HG02642 (cell line): ENCODE measurements at regions not wholly inside any gene's neighbourhood (a gene's known extent, or its start where the extent isn't known, plus 50 kb on each side); places are given as distances from the start of the nearest gene placed in this dataset.

Experiments used
- ATAC-seq: cut with Tn5 transposase; IDR thresholded peaks from one replicate; pipeline ENCODE4 v1.9.1; 2021; ENCODE audit warnings: mild to moderate bottlenecking; ENCODE audit not compliant: unreplicated experiment, poor library complexity

- ATAC-seq, result no peak
Measured at GRCh38 chr7:46949270-46949931, 632.5 kb downstream of the TNS3 start.

- no peak for ATAC-seq
Measured at GRCh38 chr7:46948716-46949115, 633.2 kb downstream of the TNS3 start.

DNA sequence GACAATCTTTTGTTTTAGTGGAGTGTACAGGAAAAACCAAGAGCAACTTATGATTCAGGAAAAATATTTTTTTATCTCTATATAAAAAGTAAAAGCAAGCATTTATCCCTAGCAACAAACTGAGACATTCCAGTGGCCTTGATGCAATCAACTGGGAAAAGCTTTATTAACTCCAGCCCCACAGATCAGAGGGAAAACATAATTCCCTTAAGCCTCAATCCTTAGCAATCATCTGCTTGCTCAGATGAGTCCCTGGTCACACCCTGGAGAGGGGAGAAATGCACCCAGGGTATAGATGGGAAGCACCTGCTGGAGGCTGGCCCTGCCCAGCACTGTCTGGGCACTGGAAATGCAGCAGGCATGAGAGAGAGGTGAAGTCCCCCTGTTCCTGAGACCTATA, 636.6 kb downstream of the TNS3 start:
- ATAC-seq, result no peak

DNA sequence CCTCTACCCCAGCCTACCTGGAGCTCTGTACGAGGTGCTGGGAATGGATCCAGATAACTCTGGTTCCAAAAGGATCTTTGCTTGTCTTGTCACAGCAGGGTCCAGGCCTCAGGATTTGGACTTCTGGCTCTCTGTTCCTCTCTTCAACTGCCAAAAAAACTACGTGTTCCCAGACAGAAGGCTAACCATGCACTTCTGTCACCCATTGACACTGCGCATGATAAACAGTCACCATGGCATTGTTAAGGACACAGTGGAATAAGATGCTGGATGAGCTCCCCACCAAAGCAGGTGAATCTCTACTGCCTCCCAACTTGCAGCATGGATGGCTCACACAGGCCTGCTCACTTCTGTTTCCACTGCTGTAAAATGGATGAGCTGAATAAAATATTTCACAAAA, 637.9 kb downstream of the TNS3 start:
- ATAC-seq, result no peak

DNA sequence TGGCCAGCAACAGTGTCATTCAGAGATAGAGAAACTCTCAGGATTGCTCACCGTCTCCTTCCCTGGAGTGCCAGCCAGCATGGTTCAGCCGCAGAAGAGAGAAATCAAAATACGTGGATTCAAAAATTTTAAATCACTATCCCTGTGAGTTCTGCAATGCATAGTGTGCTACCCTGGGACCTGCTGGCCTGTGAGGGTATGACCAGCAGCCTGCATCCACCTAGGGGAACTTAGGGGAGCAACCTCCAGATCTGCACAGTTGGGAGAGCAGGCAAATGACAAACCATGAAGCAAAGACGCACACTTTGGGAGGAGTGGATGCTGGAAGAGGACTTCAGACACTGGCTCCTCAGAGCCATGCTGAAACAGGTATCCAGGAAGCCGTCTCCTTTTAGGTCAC, 639.3 kb downstream of the TNS3 start:
- no peak for ATAC-seq

GRCh38 chr7:46940178-46940577, 641.7 kb downstream of the TNS3 start:
- no peak for ATAC-seq

DNA sequence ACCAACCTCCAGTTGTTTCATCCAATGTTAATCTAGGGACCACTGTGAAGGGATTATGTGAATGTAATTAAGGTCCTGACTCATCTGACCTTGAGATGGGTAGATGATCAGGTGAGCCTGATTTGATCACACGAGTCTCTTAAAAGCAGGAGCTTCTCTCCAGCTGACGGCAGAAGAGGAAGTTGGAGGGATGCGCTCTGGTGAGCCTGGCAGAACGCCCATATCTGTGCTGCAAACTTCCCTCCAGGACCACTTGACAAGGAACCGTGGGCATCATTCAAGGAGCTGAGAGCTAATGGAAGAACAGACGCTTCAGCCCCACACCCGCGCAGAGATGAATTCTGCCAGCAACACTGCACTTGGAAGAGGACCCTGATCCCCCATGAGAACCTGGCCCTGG, 642.4 kb downstream of the TNS3 start:
- ATAC-seq, result no peak

DNA sequence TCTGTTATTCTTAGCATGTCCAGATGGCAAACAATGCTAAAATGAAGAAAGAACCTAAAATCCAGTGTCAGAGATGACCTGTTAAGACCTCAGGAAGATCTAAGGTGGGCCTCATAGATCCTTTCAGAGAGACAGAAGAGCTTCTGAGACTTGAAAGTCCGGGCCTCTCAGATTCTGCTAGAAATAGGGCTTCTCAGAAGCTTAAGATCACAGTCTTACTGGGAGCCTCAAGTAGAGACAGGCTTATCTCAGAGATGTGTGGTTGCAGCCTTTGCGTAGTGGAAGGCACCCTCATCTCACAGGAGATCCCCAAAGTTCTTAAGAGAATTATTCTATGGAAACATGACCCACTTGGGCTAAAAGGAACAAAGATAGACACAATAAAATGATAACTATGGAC, 642.8 kb downstream of the TNS3 start:
- ATAC-seq, result no peak

DNA sequence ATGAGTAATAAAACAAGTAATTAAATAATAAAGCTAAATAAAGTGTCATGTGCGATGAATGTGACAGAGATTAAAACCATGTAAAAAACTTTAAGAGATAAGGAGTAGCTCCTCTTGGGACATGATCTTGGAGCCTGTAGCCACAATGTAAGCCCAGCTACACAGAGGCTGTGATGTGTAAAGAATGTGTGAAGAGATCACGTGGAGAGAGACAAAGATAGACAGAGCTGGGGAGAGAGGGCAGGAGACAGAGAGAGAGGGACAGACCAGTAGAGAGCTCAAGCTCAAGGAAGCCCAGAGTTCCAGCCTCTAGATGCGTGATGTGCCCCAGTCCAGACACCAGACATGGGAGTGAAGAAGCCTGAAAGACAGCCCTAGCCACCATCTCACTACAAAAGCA, 644.1 kb downstream of the TNS3 start:
- ATAC-seq, result no peak

DNA sequence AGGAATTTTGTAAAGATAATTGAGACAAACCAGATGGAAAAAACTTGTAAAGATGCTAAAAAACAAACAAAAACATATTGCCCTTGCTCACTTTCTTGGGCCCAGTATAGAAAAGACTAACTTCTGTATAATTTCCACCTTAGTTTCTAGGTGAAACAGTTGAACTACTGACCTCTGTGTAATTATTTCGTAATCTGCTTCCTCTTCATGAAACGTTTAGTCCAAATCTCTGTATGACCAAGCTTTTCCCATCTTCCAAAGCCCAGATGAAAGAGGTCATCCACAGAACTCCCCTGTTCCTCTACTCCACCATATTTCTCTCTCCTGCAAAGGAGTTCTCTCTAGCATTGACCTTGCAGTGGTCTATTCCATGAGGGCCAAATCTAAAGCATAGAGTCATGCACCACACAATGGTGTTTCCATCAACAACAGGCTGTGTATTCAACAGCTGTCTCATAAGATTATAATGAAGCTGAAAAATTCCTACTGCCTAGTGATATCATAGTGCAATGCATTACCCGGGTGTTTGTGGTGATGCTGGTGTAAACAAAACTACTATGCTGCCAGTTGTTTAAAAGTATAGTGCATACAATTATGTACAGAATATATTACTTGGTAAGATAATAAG, 647.6 kb downstream of the TNS3 start:
- no peak for ATAC-seq

- ATAC-seq, result no peak
Measured at GRCh38 chr7:46933596-46933995, 648.3 kb downstream of the TNS3 start.

DNA sequence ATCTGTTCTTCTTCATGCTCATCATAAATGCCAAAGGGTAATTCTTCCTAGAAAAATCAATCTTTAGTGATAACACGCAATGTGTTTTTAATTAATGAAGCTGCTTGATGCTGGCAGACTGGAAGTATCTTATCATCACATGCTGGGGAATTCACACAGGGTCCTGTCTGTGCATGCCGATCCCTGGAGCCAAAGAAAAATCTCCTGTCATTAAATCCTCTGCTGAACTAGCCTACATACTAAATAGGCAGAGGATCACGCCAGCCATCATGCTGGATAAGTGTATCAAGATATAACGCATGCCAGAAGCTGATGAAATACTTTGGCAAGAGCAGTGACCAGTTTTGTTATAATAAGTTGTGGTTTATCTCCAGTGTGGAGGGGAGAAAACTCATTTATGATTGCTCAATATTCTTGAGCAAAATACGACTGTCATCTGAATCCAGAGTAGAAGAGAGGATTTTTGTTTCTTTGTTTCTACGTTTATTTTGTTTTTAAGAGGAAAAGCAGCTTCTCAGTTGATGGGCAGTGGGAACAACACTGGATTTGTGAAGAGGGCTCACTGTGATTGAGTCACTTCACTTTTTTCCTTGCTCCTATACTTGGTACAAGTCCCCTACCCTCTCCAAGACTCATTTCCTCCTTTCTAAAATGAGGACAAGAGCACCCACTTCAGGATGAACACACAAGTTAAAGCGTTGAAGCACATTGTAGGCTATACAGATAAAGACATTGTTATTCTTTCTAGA, 649.1 kb downstream of the TNS3 start:
- no peak for ATAC-seq

- no peak for ATAC-seq
Measured at GRCh38 chr7:46932306-46932675, 649.6 kb downstream of the TNS3 start.

DNA sequence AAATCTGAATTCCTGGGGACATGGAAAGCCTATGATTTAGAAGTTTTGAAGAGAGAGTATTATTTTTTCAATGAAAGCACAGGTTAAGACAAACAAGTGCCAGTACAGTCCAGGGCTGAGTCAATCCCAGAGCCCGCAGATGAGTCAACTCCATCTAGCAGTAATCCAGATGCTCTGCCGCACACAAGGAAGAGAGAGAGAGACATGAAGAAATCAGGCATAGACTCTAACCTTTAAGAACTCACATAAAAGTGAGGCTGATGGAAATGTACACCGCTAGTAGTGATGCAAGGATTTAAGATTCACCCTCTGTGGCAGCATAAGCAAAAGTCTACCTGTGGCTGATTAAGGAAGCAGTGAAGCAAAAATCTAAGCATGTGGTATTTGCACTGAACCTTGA, 651.5 kb downstream of the TNS3 start:
- no peak for ATAC-seq

GRCh38 chr7:46929359-46929758, 652.6 kb downstream of the TNS3 start:
- ATAC-seq, result no peak

GRCh38 chr7:46928719-46929118, 653.2 kb downstream of the TNS3 start:
- no peak for ATAC-seq

- no peak for ATAC-seq
Measured at GRCh38 chr7:46927131-46927810, 654.6 kb downstream of the TNS3 start.

GRCh38 chr7:46916581-46916980, 665.3 kb downstream of the TNS3 start:
- no peak for ATAC-seq

DNA sequence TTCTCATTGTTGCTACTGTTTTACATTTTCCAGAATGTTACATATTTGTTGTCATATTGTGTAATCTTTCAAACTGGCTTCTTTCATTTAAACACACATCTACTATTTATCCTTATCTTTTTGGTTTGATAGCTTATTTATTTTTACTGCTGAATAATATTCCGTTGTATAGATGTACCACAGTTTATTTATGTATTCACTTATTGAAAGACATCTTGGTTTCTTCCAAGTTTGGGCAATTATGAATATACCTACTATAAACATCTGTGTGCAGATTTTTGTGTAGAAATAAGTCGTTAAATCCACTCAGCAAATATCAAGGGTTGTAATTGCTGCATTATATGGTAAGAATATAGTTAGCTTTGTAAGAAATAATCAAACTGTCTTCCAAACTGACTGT, 669.2 kb downstream of the TNS3 start:
- ATAC-seq, result no peak

DNA sequence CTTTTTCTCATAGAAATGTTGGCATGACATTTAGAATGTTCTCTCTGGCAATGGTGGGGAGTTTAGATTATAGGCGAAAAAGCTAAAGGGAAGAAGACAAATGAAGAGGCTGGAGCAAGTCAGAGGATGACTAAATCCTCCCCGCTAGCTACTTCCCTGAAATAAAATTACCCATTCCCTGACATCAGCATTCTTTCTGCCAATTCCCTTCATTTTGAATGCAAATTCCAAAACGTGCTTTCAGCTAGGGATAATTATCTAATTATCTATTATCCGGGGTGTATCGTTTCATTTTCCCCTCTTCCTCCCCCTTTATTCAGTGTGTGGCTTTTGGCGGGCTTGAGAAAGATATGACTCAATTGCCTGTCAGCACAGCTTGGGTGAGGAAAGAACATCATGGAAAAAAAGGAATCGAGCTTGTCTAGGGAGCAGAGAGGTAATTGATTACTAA, 672.3 kb downstream of the TNS3 start:
- no peak for ATAC-seq

- ATAC-seq, result no peak
Measured at GRCh38 chr7:46908770-46909169, 673.1 kb downstream of the TNS3 start.
